NB4 (cell line): ENCODE measurements at regions not wholly inside any gene's neighbourhood (a gene's known extent, or its start where the extent isn't known, plus 50 kb on each side); places are given as distances from the start of the nearest gene placed in this dataset.

Experiments
- MYC ChIP-seq: IDR thresholded peaks from 2 replicates; pipeline ENCODE4 v1.6.1; 2011; ENCODE audit warnings: low read depth, low read length
- TF ChIP-seq, protein P1 (sequence below): IDR thresholded peaks from one replicate; pipeline ENCODE4 v1.5.1; 2012; ENCODE audit warnings: low read depth, low read length
- TF ChIP-seq, protein P2 (sequence below): IDR thresholded peaks from 2 replicates; pipeline ENCODE4 v1.6.1; 2011; ENCODE audit warnings: low read depth, low read length

DNA sequence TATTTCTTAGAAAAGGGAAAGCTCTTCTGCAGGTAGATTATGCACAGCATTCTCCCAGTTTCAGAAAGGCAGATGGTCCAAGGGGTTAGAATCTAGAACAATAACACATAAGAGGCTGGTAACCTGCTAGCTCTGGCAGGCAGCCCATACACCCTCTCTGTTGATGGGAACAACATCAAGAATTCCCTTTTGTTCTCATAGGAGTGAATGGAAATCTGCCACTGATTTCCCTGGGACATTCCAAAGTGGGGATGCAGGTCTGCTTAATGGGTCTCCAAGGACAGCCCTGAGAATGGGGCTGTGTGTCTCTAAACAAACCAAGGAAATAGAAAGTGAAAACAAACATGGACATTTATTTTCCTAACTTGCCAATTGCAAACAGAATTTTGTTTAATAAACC is 456.8 kb downstream of the EBF1 start:
- TF ChIP-seq, protein P1, sequence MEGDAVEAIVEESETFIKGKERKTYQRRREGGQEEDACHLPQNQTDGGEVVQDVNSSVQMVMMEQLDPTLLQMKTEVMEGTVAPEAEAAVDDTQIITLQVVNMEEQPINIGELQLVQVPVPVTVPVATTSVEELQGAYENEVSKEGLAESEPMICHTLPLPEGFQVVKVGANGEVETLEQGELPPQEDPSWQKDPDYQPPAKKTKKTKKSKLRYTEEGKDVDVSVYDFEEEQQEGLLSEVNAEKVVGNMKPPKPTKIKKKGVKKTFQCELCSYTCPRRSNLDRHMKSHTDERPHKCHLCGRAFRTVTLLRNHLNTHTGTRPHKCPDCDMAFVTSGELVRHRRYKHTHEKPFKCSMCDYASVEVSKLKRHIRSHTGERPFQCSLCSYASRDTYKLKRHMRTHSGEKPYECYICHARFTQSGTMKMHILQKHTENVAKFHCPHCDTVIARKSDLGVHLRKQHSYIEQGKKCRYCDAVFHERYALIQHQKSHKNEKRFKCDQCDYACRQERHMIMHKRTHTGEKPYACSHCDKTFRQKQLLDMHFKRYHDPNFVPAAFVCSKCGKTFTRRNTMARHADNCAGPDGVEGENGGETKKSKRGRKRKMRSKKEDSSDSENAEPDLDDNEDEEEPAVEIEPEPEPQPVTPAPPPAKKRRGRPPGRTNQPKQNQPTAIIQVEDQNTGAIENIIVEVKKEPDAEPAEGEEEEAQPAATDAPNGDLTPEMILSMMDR, result no peak
- TF ChIP-seq, protein P2, sequence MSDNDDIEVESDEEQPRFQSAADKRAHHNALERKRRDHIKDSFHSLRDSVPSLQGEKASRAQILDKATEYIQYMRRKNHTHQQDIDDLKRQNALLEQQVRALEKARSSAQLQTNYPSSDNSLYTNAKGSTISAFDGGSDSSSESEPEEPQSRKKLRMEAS, result no peak
- TF ChIP-seq MYC, result no peak
